GM12865 (cell line): ENCODE measurements at regions not wholly inside any gene's neighbourhood (a gene's known extent, or its start where the extent isn't known, plus 50 kb on each side); places are given as distances from the start of the nearest gene placed in this dataset.
A peak's percentile ranks its signal among the peaks of the same experiment; 100 is the strongest.

Experiments
- DNase-seq: peaks from one replicate; pipeline ENCODE4 v3.0.0; 2010; ENCODE audit warnings: low read depth
- H3K4me3 ChIP-seq: 2 replicates; pipeline ENCODE4 v1.5.1; 2011; ENCODE audit warnings: mild to moderate bottlenecking, low read depth, low read length, control low read depth
- TF ChIP-seq, protein P1 (sequence below): IDR thresholded peaks from 2 replicates; pipeline ENCODE4 v1.5.1; 2011; ENCODE audit warnings: low read length, control low read depth, low read depth, inconsistent platforms; ENCODE audit not compliant: insufficient read depth; ENCODE audit errors: missing control alignments

- DNase-seq: no peak
- TF ChIP-seq, protein P1, sequence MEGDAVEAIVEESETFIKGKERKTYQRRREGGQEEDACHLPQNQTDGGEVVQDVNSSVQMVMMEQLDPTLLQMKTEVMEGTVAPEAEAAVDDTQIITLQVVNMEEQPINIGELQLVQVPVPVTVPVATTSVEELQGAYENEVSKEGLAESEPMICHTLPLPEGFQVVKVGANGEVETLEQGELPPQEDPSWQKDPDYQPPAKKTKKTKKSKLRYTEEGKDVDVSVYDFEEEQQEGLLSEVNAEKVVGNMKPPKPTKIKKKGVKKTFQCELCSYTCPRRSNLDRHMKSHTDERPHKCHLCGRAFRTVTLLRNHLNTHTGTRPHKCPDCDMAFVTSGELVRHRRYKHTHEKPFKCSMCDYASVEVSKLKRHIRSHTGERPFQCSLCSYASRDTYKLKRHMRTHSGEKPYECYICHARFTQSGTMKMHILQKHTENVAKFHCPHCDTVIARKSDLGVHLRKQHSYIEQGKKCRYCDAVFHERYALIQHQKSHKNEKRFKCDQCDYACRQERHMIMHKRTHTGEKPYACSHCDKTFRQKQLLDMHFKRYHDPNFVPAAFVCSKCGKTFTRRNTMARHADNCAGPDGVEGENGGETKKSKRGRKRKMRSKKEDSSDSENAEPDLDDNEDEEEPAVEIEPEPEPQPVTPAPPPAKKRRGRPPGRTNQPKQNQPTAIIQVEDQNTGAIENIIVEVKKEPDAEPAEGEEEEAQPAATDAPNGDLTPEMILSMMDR: no peak
Observed at GRCh38 chr3:160055659-160056058, 67.0 kb downstream of the IL12A start.

DNA sequence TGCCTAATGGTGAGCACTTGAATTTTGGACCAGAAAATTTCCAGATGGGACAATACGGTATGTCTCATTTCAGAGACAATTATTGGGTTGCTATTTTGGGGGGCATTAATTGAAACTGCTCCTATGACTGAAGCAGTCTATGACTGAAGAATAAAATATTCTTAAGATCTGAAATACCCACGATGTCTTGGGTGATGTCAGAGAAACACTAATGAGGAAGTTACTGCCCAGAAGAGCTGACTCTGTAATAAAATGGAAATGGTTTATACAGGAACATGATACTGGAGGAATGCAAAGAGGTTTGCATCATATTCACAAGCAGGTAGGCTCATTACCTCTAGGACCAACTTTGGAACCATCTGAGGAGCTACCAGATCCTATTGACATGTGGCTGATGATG is 68.7 kb downstream of the IL12A start:
- DNase-seq: no peak
- TF ChIP-seq, protein P1: no peak
- H3K4me3 ChIP-seq: no peak overlapping the region

More at GRCh38 chr3:160055659-160056058, 67.0 kb downstream of the IL12A start:
- no peak overlapping the region for H3K4me3 ChIP-seq

- no peak for DNase-seq
- TF ChIP-seq, protein P1: no peak
- H3K4me3 ChIP-seq: no peak overlapping the region
Observed at GRCh38 chr3:160060409-160061027, 71.9 kb downstream of the IL12A start.

GRCh38 chr3:160061525-160061924 is 72.9 kb downstream of the IL12A start:
- no peak for DNase-seq
- H3K4me3 ChIP-seq: no peak overlapping the region
- TF ChIP-seq, protein P1: no peak

DNA sequence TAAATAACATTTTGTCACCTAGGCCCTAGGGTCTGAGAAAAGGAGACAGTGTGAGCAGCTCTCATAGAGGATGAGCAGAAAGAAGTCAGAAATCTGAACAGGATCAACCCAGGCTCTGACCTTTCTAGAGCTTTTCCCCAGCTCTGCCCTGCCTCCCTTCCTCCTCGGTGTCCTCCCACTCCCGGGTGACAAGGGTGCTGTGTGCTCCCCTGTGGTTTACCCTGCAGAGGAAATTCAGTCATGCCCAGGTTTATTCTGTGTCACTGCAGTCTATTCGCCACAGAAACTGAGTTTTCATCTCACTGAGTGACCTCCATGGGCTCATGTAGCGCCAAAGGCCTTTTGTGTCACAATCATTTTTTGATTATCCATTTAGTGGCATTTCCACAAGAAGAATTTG is 76.6 kb downstream of the IL12A start:
- peak; percentile 16 for DNase-seq
- TF ChIP-seq, protein P1: no peak
- no peak overlapping the region for H3K4me3 ChIP-seq

DNA sequence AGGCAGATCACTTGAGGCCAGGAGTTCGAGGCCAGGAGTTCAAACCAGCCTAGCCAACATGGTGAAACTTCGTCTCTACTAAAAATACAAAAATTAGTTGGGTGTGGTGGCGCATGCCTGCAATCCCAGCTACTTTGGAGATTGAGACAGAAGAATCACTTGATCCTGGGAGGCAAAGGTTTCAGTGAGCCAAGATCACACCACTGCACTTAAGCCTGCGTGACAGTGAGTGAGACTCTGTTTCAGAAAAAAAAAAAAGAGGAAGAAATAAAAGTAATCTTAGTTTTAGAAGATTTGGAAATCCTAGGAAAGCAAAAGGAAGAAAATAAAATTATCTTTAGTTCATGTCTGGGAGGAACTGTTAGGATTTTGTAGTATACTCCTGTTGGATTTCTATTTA is 77.2 kb downstream of the IL12A start:
- TF ChIP-seq, protein P1: no peak
- no peak for DNase-seq
- no peak overlapping the region for H3K4me3 ChIP-seq

- no peak for DNase-seq
- TF ChIP-seq, protein P1: no peak
- H3K4me3 ChIP-seq: no peak overlapping the region
Observed at GRCh38 chr3:160069986-160070385, 81.4 kb downstream of the IL12A start.
